ENCODE measurements at regions not wholly inside any gene's neighbourhood (a gene's known extent, or its start where the extent isn't known, plus 50 kb on each side); places are given as distances from the start of the nearest gene placed in this dataset.

DNA sequence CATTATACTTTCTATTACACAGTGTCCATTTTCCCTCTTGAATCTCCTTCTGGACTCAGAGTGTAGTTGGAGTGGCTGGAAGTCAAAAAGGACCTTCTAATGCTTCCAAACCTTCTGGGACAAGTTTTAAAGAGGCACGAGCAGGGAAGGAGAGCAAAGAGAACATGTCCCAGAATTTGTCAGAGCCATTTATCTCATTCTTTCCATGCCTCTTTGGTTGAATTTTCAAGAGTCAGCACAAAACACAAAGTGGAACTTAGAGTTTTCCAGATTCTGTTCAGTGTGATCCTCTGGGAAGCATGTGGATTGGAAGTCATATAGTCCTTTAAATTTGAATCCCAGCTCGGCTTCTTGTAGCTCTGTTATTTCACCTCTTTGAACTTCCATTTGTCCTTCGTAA lies 138.2 kb upstream of the PWP1 start:
- no TSS peak for BruUV-seq (replicated peaks)
- H3K4me1 ChIP-seq (ENCODE audit: insufficient read depth, low read length, poor library complexity, severe bottlenecking) = no peaks in the 10 kb centered on the region
- intact Hi-C loops (cut with micrococcal nuclease; ENCODE audit: unreplicated experiment) = no loop called here
- H3K9me3 ChIP-seq (ENCODE audit: low read depth, low read length, poor library complexity, severe bottlenecking) = no peaks in the 10 kb centered on the region
- CTCF ChIA-PET = no interaction called here
- POLR2A ChIA-PET (ENCODE audit: low non-redundant PET) = no interaction called here
- no peak overlapping the region for H3K27ac ChIP-seq (ENCODE audit: low read depth, low read length, poor library complexity, severe bottlenecking)
- no peak for TF ChIP-seq EZH2 (IDR thresholded peaks at IDR 0.05; ENCODE audit: borderline replicate concordance, low read depth, low read length, poor library complexity, severe bottlenecking)
- TF ChIP-seq CTCF (conservative IDR thresholded peaks at IDR 0.05; ENCODE audit: low read depth, low read length) = no peak
- no peak for DNase-seq (ENCODE audit: low spot score)
- no peak overlapping the region for H3K4me3 ChIP-seq (ENCODE audit: low read depth, low read length, poor library complexity, severe bottlenecking)
- H3K27me3 ChIP-seq (replicated peaks; ENCODE audit: insufficient read depth, low read depth, low read length, poor library complexity) = no peaks in the 10 kb centered on the region
- no peaks in the 10 kb centered on the region for H3K36me3 ChIP-seq (ENCODE audit: insufficient read depth, low read length, poor library complexity, severe bottlenecking)

DNA sequence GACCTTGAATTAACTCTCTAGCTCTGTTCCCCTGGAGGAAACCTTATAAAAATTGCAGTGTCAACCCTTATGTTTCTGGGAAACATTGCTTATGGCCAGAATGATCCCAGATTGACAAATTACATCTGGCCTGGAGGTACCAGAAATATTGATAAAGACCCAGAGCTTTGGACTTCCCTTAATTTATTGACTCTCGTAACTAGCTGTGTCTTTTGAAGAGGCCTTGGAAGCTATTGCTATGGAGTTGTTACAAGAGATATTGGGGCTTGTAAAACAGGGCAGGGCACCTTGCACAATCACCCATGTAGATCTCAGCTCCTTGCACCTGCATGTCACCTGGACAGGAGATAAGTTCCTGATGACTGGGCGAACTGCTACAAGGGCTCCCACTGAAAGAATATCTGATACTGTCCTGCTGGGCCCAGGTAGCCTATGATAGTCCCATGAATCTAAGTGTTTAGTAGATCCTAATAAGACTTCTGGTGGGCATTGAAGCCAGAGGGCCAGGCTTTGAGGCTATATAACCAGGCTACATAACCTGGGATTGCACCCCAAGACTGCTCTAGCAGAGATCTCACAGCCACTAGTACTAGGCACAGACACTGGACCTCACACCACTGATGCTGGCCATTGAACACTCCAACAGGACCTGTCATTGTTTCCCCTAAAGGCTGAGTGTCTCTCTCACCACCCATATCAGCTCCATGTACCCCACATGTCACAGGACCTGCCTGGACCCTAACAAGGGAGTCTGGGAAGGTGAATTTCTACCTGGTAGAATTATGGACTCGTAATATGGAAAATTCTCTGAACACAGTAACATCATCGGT lies 135.7 kb upstream of the PWP1 start:
- CTCF ChIA-PET = no interaction called here
- intact Hi-C loops (cut with micrococcal nuclease; ENCODE audit: unreplicated experiment) = no loop called here
- TF ChIP-seq EZH2 (IDR thresholded peaks at IDR 0.05; ENCODE audit: borderline replicate concordance, low read depth, low read length, poor library complexity, severe bottlenecking) (no peak), CTCF (conservative IDR thresholded peaks at IDR 0.05; ENCODE audit: low read depth, low read length) (no peak)
- Histone ChIP-seq H3K27ac (ENCODE audit: low read depth, low read length, poor library complexity, severe bottlenecking) (no peak overlapping the region), H3K36me3 (ENCODE audit: insufficient read depth, low read length, poor library complexity, severe bottlenecking) (no peaks in the 10 kb centered on the region), H3K9me3 (ENCODE audit: low read depth, low read length, poor library complexity, severe bottlenecking) (no peaks in the 10 kb centered on the region), H3K4me1 (ENCODE audit: insufficient read depth, low read length, poor library complexity, severe bottlenecking) (no peaks in the 10 kb centered on the region), H3K27me3 (replicated peaks; ENCODE audit: insufficient read depth, low read depth, low read length, poor library complexity) (no peaks in the 10 kb centered on the region), H3K4me3 (ENCODE audit: low read depth, low read length, poor library complexity, severe bottlenecking) (no peak overlapping the region)
- POLR2A ChIA-PET (ENCODE audit: low non-redundant PET) = no interaction called here
- DNase-seq (ENCODE audit: low spot score) = no peak
- BruUV-seq (replicated peaks) = no TSS peak

- POLR2A ChIA-PET (ENCODE audit: low non-redundant PET) = no interaction called here
- CTCF ChIA-PET = no interaction called here
- H3K4me3 ChIP-seq (ENCODE audit: low read depth, low read length, poor library complexity, severe bottlenecking) = no peak overlapping the region
Measured at GRCh38 chr12:107551434-107551833, 134.2 kb upstream of the PWP1 start.

More at GRCh38 chr12:107551434-107551833, 134.2 kb upstream of the PWP1 start:
- no peaks in the 10 kb centered on the region for H3K27me3 ChIP-seq (replicated peaks; ENCODE audit: insufficient read depth, low read depth, low read length, poor library complexity)
- intact Hi-C loops (cut with micrococcal nuclease; ENCODE audit: unreplicated experiment) = no loop called here
- no TSS peak for BruUV-seq (replicated peaks)
- H3K4me1 ChIP-seq (ENCODE audit: insufficient read depth, low read length, poor library complexity, severe bottlenecking) = no peaks in the 10 kb centered on the region
- no peak for DNase-seq (ENCODE audit: low spot score)
- H3K9me3 ChIP-seq (ENCODE audit: low read depth, low read length, poor library complexity, severe bottlenecking) = no peaks in the 10 kb centered on the region
- no peaks in the 10 kb centered on the region for H3K36me3 ChIP-seq (ENCODE audit: insufficient read depth, low read length, poor library complexity, severe bottlenecking)
- no peak overlapping the region for H3K27ac ChIP-seq (ENCODE audit: low read depth, low read length, poor library complexity, severe bottlenecking)
- no peak for TF ChIP-seq EZH2 (IDR thresholded peaks at IDR 0.05; ENCODE audit: borderline replicate concordance, low read depth, low read length, poor library complexity, severe bottlenecking)
- TF ChIP-seq CTCF (conservative IDR thresholded peaks at IDR 0.05; ENCODE audit: low read depth, low read length) = no peak
